Body of pancreas (tissue), 4 donors: ENCODE measurements at regions not wholly inside any gene's neighbourhood (a gene's known extent, or its start where the extent isn't known, plus 50 kb on each side); places are given as distances from the start of the nearest gene placed in this dataset.
"Not testable (repeated sequence)": the region's sequence is repeated elsewhere in the genome, so short reads cannot be mapped to it uniquely, and the experiment has no call there.

Source experiments
- ATAC-seq: fragments of 150-250 bp; one replicate; pipeline ENCODE4 v1.9.1; 2016
- DNase-seq, 4 donors: peaks; one replicate each; pipeline ENCODE4 v3.0.0-alpha.2; 2019
- H3K27ac ChIP-seq, 4 donors: fragments of 200-600 bp; sonication (generic); 1 replicate in 3 of 4; 2 replicates in 1 of 4; pipeline versions ENCODE4 v1.5.1 to v1.6.1; 2016 to 2019; ENCODE audit warnings: mild to moderate bottlenecking in 1 of 4, mixed read lengths in 1 of 4, moderate library complexity in 1 of 4
- H3K27me3 ChIP-seq, 2 donors: fragments of 200-600 bp; sonication (generic); one replicate each; pipeline ENCODE4 v1.6.0; 2016; ENCODE audit warnings: mild to moderate bottlenecking in 1 of 2
- H3K36me3 ChIP-seq, 2 donors: fragments of 200-600 bp; sonication (generic); replicated peaks in 1 of 2; 2 replicates each; pipeline ENCODE4 v1.5.1; 2016; ENCODE audit warnings: low read depth in 2 of 2; ENCODE audit not compliant: insufficient read depth in 1 of 2
- H3K4me1 ChIP-seq: fragments of 200-600 bp; sonication (generic); one replicate; pipeline ENCODE4 v1.6.0; 2016
- H3K4me3 ChIP-seq, 2 donors: fragments of 200-600 bp; sonication (generic); 1 replicate in 1 of 2; 2 replicates in 1 of 2; pipeline ENCODE4 v1.5.1; 2016 to 2019
- H3K9me3 ChIP-seq, 3 donors: fragments of 200-600 bp; sonication (generic); 1 replicate in 2 of 3; 2 replicates in 1 of 3; pipeline ENCODE4 v1.5.1; 2016
- POLR2A ChIP-seq, 3 donors: fragments of 450-650 bp; IDR thresholded peaks; one replicate each; pipeline ENCODE4 v1.6.1; 2016; ENCODE audit warnings: antibody characterized with exemption in 3 of 3, mild to moderate bottlenecking in 2 of 3
- WGBS, 2 donors: methylation state at CpG; one replicate each; pipeline ENCODE4 v1.1.5; 2017; 5-methylcytosine and 5-hydroxymethylcytosine counted together
- intact Hi-C: fragments of 100-400 bp; cut with DNase I; formaldehyde crosslinking; loops from one replicate; pipeline ENCODE4 v1.15.1; 2023
- TF ChIP-seq, protein P1 (sequence below), 7 experiments: fragments of 450-650 bp in 4 of 7; fragments of 200-600 bp in 3 of 7; sonication (generic) in 3 of 7; IDR thresholded peaks; one replicate each; pipeline ENCODE4 v1.5.1; 2016 to 2019; ENCODE audit warnings: antibody characterized with exemption in 7 of 7

DNA sequence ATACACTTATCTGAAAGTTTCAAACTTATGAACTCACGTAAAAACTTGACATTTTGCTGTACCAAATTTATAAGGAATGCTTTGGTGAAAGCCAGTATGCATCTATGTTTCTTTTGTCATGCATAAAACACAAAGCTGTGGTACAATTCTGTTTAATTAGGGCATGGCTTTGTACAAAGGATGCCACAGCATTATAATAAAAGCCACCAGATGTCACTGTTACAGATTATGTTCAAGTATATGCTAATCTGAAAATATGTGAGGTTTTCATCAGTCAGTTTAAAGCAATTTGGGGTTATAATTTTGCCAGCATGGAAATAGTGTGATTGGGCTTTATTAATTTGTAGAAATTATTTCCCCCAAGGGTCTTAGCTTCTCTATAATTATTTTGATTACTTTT, 69.0 kb downstream of the ATOH1 start:
- no peaks in the 10 kb centered on the region for H3K4me1 ChIP-seq
- H3K27me3 ChIP-seq: no peaks in the 10 kb centered on the region
- no peaks in the 10 kb centered on the region for H3K9me3 ChIP-seq
- H3K27ac ChIP-seq: no peak overlapping the region
- no peak for DNase-seq
- no peak for ATAC-seq
- H3K4me3 ChIP-seq: no peak overlapping the region
- H3K36me3 ChIP-seq: no peaks in the 10 kb centered on the region
- TF ChIP-seq, protein P1, sequence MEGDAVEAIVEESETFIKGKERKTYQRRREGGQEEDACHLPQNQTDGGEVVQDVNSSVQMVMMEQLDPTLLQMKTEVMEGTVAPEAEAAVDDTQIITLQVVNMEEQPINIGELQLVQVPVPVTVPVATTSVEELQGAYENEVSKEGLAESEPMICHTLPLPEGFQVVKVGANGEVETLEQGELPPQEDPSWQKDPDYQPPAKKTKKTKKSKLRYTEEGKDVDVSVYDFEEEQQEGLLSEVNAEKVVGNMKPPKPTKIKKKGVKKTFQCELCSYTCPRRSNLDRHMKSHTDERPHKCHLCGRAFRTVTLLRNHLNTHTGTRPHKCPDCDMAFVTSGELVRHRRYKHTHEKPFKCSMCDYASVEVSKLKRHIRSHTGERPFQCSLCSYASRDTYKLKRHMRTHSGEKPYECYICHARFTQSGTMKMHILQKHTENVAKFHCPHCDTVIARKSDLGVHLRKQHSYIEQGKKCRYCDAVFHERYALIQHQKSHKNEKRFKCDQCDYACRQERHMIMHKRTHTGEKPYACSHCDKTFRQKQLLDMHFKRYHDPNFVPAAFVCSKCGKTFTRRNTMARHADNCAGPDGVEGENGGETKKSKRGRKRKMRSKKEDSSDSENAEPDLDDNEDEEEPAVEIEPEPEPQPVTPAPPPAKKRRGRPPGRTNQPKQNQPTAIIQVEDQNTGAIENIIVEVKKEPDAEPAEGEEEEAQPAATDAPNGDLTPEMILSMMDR (IDR thresholded peaks at IDR 0.05): no peak
- TF ChIP-seq POLR2A (IDR thresholded peaks at IDR 0.05): no peak
- 48% methylated on average over 1 of the region's 1 CpG for WGBS, 2 donors
- intact Hi-C loops: no loop called here

DNA sequence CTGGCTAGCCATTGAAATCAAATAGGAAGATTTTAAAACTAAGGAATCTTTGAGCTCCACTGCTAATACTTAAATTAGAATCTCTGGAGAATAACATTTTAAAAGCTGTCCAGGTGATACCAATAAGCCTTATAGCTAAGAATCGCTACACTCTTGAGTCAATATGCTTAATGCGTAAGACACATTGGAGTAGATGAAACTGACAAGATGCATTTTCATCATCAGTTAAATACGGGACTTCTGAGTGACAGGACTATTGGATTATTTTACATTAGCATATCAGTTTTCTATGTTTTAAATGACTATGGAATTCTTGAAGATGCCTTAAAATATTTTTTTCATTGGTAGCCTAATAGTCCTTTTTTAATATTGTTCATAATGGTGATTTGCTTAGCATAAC, 80.2 kb downstream of the ATOH1 start:
- ATAC-seq (no peak), DNase-seq (no peak)
- intact Hi-C loops: no loop called here
- Histone ChIP-seq H3K27ac (no peak overlapping the region), H3K36me3 (no peaks in the 10 kb centered on the region), H3K27me3 (no peaks in the 10 kb centered on the region), H3K9me3 (no peaks in the 10 kb centered on the region), H3K4me1 (no peaks in the 10 kb centered on the region), H3K4me3 (no peak overlapping the region)
- WGBS, 2 donors: 83 to 86% methylated on average over 3 of the region's 3 CpGs
- no peak for TF ChIP-seq POLR2A (IDR thresholded peaks at IDR 0.05)
- TF ChIP-seq, protein P1 (IDR thresholded peaks at IDR 0.05): no peak

DNA sequence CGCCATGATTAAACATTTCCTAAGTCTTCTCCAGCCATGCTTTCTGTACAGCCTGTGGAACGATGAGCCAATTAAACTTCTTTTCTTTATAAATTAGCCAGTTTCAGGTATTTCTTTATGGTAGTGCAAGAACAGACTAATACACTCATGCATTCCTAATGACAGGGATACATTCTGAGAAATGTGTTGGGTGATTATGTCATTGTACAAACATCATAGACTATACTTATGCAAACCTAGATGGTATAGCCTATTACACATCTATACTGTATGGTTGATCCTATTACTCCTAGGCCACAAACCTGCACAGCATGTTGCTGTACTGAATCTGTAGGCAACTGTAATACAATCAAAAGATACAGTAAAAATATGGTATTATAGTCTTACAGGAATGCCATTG, 83.1 kb downstream of the ATOH1 start:
- Histone ChIP-seq H3K27ac (no peak overlapping the region), H3K4me3 (no peak overlapping the region), H3K4me1 (no peaks in the 10 kb centered on the region), H3K27me3 (no peaks in the 10 kb centered on the region), H3K36me3 (no peaks in the 10 kb centered on the region), H3K9me3 (no peaks in the 10 kb centered on the region)
- TF ChIP-seq, protein P1 (IDR thresholded peaks at IDR 0.05): no peak
- no peak for TF ChIP-seq POLR2A (IDR thresholded peaks at IDR 0.05)
- intact Hi-C loops: no loop called here
- 87 to 88% methylated on average over 2 of the region's 2 CpGs for WGBS, 2 donors
- no peak for ATAC-seq
- no peak for DNase-seq

DNA sequence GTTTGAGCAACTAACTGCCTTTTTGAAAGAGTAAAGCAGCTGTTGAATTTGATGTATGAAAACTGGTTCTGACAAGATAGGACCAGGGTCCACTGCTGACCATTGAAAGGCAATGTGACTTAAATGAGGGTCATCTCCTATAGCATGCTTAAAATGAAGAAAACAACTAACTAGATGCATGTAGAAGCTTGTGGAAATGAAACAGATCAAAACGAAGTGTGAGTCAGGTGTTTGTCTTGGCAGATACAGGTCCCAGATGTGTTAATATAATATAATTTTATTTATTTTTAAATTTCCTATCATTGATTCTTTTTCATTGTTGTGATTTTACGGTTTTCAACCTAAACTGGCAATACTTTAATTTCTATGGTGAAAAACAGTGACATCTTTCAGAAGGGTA, 83.6 kb downstream of the ATOH1 start:
- Histone ChIP-seq H3K27ac (no peak overlapping the region), H3K4me1 (no peaks in the 10 kb centered on the region), H3K36me3 (no peaks in the 10 kb centered on the region), H3K4me3 (no peak overlapping the region), H3K9me3 (no peaks in the 10 kb centered on the region), H3K27me3 (no peaks in the 10 kb centered on the region)
- WGBS, 2 donors: 57 to 59% methylated on average over 2 of the region's 2 CpGs
- DNase-seq (no peak), ATAC-seq (no peak)
- intact Hi-C loops: no loop called here
- TF ChIP-seq, protein P1 (IDR thresholded peaks at IDR 0.05): no peak
- no peak for TF ChIP-seq POLR2A (IDR thresholded peaks at IDR 0.05)

DNA sequence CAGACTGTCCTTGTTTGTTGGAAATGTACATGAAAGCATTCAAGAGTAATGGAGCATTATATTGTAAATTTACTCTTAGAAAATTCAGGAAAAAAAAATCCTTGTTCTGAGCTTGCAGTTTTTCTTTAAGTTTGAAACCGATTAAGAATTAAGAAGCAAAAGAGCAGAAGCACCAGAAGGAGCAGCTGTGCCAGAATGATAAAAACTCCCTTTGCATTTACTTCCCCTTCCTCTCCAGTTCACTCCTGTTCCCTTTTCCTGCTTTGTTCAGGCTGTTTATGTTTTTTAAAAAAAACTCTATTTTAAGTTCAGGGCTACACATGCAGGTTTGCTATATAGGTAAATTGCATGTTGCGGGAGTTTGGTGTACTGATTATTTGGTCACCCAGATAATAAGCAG, 90.3 kb downstream of the ATOH1 start:
- DNase-seq: no peak
- H3K9me3 ChIP-seq: peaks cover 0 to 4% (median 0%) of the 10 kb centered on the region in 3 donors
- 76 to 93% methylated on average over 2 of the region's 2 CpGs for WGBS, 2 donors
- intact Hi-C loops: no loop called here
- no peaks in the 10 kb centered on the region for H3K27me3 ChIP-seq
- no peaks in the 10 kb centered on the region for H3K36me3 ChIP-seq
- H3K4me3 ChIP-seq: no peak overlapping the region
- no peaks in the 10 kb centered on the region for H3K4me1 ChIP-seq
- TF ChIP-seq POLR2A (IDR thresholded peaks at IDR 0.05): no peak
- TF ChIP-seq, protein P1 (IDR thresholded peaks at IDR 0.05): no peak
- no peak overlapping the region for H3K27ac ChIP-seq
- ATAC-seq: no peak

DNA sequence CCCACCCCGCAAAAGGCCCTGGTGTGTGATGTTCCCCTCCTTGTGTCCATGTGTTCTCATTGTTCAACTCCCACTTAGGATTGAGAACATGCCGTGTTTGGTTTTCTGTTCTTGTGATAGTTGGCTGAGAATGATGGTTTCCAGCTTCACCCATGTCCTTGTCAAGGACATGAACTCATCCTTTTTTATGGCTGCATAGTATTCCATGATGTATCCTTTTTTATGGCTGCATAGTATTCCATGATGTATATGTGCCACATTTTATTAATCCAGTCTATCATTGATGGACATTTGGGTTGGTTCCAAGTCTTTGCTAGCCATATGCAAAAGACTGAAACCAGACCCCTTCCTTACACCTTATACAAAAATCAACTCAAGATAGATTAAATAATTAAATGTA, 95.0 kb downstream of the ATOH1 start:
- DNase-seq, intact Hi-C loops: not testable (repeated sequence)
- 52 to 82% methylated on average over 2 of the region's 2 CpGs for WGBS, 2 donors

More for the DNA sequence above, 95.0 kb downstream of the ATOH1 start:
- ATAC-seq, H3K27me3 ChIP-seq, H3K9me3 ChIP-seq, H3K36me3 ChIP-seq, H3K4me3 ChIP-seq, H3K27ac ChIP-seq, H3K4me1 ChIP-seq: not testable (repeated sequence)
